GM19467 (cell line): ENCODE measurements at regions not wholly inside any gene's neighbourhood (a gene's known extent, or its start where the extent isn't known, plus 50 kb on each side); places are given as distances from the start of the nearest gene placed in this dataset.
"Not testable (repeated sequence)": the region's sequence is repeated elsewhere in the genome, so short reads cannot be mapped to it uniquely, and the experiment has no call there.

Experiments used
- ATAC-seq: cut with Tn5 transposase; IDR thresholded peaks from one replicate; pipeline ENCODE4 v1.9.1; 2021; ENCODE audit warnings: mild to moderate bottlenecking, moderate library complexity; ENCODE audit not compliant: unreplicated experiment

DNA sequence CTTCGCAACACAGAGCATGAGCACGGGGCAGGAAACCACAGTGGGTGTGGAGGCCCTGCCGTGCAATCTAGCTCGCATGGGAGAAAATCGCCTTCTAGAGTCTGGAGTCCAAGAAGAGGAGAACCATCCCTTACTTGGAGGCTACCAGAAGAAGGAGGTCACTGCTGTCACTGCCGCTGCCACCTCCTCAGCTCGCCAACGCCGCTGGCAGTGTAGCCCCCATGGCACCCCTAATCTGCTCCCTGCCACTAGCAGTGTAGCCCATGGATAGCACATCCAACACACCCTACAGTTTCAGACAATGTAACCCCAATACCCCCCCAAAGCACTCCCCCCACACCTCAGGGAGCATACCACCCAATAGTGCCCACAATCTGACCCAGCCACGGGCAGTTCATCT is 438.0 kb upstream of the ZNF337 start:
- no peak for ATAC-seq

DNA sequence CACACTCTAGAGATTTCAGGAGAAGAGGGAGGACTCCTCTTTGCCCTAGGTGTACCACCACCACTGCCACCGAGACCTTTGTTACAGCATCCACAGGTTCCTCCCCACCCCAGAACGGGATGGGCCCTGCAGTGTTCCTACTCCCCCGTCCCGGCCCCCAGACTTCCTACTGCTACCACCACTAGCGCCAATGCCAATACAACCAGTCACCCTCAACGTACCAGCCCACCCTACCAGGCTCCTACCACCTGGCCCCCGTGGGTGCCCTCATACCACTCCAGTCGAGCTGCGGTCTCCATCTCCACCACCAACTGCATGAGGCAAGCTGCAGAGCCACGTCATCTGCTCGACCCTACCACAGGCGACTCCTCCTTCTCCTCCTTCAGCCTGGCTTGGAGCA is 437.1 kb upstream of the ZNF337 start:
- ATAC-seq = not testable (repeated sequence)

DNA sequence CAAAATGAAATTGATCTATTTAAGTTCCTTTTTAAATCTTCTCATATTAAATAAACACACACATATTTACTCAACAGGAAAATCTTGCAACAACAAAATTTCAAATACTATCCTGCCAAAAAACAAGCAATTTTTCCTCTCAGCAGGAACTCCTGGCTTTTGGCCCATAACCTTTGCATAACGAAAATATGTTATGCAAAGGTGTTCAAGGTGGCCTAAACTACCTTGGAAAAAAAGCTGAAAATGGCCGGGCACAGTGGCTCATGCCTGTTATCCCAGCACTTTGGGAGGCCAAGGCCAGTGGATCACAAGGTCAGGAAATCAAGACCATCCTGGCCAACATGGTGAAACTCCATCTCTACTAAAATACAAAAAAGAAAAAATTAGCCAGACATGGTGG is 424.3 kb upstream of the ZNF337 start:
- not testable (repeated sequence) for ATAC-seq

DNA sequence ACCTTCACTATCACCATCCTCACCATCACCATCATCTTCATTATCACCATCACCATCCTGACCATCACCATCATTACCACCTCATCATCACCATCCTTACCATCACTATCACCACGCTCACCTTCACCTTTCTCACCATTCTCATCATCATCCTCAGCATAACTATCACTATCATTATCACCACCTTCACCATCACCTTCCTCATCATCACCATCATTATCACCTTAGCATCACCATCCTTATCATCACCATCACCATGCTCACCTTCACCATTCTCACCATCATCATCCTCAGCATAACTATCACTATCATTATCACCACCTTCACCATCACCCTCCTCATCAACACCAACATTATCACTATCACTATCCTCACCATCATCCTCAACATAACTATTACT is 397.8 kb upstream of the ZNF337 start:
- ATAC-seq = not testable (repeated sequence)

DNA sequence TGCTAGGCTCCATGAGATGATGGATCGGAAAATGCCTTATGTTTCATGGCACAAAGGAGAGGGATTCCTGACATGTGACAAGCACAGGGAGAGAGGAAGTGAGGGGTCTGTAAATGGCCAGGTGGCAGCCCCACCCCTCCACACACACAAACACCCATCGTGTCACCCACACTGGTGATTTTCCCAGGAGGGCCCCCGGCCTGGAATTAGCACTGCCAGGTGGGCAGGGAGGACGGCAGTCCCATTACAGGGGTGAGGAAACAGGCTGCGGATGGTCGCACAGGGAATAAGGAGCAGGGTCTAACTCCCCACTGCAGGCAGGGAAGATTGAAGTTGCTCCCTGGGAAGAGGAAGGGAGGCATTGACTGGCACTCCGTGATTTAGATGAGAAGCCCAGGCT is 395.3 kb upstream of the ZNF337 start:
- ATAC-seq = not testable (repeated sequence)

DNA sequence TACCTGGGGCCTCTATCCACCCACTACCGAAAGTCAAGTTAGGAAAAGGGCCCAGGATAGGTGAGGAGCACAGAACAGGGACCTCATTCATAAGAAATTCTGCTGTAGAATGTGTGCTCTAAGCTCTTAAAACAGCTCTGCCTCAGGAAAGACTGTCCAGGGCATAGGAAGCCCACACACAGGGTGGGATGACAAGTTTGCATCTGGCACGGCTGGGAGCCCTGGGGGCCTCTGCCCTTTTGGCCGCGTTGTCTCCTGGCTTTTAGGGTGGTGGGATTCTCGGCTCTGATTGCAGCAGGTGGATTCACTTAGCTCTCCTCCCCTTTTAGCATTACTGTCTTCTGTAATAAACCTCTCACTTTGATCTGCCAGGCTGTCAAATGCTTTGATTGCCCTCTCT is 389.5 kb upstream of the ZNF337 start:
- ATAC-seq = not testable (repeated sequence)

DNA sequence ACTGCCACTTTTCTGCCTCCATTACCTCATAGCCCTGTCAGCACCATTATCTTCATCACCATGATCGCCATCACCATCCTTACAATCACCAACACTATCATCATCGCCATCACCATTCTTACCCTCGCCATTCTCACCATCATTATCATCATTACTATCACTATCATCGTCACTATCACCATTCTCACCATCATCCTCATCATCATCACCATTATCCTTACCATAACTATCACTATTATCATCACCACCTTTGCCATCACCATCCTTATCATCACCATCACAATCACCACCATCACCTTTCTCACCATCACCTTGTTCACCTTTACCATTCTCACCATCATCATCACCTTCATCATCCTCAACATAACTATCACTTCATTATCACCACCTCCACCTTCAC is 377.3 kb upstream of the ZNF337 start:
- not testable (repeated sequence) for ATAC-seq

DNA sequence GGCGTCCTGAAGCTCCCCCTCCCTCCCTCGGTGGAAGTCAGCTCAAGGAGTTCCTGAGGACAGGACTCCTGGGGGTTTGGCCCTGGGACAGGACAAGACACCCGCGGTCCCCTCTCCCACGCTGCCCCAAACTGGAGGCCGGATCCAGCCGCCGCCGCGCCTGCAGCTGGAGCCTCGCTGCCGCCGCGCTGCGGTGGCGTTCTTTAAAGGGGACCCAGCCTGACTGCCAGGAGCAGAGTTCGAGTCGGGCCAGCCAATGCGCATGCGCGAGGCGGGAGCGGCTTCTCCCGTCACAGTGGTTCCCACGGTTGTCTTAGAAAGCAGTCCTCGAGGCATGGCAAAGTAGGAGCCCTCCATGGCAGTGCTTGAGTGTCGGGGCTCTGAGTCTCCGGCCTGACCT is 362.7 kb upstream of the ZNF337 start:
- ATAC-seq = not testable (repeated sequence)

DNA sequence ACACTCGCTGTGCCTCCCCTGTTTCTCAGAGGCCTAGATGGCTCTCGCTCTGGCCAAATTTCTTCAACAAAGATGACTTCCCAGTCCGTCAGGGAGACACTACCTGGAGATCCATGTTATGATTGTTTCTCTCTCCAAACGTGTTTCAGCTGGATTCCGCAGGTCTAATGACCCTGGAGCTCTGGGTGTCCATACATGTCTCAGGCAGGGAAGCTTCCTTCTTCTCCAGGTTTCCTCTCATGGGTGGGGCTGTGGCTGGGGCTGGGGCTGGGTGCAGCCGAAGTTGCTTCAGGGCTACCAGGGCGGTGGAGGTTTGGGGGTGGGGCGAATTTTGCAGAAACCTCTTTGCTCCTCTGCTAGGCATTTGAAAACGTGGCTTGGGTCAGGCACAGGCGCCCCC is 361.8 kb upstream of the ZNF337 start:
- ATAC-seq = not testable (repeated sequence)

DNA sequence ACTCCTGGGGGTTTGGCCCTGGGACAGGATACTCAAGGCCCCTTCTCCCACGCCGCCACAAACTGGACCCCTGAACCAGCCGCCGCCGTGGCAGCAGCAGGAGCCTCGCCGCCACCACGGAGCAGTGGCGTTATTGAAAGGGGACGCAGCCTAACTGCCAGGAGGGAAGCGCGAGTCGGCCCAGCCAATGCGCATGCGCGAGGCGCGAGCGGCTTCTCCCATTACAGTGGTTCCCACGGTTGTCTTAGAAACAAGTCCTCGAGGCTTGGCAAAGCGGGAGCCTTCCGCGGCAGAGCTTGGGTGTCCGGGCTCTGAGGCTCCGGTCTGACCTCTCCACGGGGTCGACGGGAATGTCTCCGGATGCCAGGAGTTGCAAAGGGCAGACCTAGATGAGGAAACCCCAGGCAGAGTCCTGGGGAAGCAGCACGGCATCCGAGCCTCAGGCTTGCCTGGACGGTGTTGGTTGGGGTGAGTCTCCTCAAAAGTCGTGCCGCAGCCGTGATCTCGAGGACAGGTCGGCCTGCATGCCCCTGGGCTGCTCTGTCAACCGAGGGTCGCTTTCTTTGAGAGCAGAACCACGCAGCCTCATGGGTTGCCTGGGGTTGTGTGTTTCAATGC is 360.6 kb upstream of the ZNF337 start:
- ATAC-seq = not testable (repeated sequence)

DNA sequence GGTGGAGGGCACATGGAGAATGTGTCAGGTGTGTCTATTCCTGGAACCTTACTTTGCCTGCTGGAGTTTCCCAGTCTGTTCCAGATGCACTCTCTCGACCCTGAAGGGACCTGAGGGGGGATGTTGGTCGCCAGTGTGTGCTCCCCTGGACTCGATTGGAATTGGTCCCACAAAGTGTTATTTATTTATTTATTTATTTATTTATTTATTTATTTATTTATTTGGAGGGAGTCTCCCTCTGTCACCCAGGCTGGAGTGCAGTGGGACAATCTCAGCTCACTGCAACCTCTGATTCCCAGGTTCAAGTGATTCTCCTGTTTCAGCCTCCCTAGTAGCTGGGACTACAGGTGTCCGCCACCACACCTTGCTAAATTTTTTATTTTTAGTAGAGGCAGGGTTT is 329.1 kb upstream of the ZNF337 start:
- ATAC-seq = not testable (repeated sequence)

DNA sequence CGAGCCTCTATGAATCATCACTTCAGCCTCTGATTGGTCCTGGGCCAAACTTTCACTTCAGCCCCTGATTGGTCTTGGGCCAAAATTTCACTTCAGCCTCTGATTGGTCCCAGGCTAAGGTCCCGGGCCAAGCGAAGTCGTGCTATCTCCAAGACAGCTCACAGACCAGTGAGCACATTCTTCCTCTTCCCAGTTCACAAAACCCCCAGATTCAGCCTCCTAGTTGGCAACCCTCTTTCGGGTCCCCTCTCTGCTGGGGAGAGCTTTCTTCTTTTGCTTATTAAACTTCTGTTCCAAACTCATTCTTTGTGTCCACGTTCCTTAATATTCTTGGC is 314.3 kb upstream of the ZNF337 start:
- not testable (repeated sequence) for ATAC-seq

DNA sequence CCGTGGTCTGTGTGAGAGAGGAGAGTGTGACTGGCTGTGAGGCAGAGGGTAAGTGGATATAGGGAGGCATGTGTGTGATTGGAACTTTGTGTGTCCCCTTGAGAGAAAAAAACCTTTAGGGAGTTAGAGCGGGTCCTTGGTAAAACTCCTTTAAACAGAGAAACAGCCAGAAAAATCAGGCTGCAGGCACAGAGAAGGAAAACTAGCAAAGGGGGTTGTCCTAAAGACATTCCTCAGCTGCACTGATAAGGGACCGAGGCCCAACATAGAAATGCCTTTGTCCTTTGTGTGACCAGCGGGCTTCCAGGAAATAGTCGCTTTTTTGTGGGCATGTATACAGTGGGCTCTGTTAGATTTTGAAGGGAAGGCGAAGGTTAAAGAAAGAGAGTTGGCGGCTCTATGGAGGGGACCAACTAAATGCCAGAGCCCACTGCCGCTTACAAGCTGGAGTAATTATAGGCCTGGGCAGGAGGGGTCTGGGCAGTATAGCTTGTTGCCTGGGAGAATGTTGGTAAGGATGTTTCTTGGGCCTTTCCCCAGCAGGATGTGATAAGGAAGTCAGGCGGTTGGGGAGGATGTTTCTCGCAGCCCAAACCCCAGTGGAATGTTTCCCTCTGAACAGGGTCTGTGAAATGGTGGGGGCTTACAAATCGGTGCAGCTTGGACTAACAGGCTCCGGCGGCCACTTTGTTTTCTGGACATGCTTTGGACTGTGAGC is 313.7 kb upstream of the ZNF337 start:
- ATAC-seq = not testable (repeated sequence)

DNA sequence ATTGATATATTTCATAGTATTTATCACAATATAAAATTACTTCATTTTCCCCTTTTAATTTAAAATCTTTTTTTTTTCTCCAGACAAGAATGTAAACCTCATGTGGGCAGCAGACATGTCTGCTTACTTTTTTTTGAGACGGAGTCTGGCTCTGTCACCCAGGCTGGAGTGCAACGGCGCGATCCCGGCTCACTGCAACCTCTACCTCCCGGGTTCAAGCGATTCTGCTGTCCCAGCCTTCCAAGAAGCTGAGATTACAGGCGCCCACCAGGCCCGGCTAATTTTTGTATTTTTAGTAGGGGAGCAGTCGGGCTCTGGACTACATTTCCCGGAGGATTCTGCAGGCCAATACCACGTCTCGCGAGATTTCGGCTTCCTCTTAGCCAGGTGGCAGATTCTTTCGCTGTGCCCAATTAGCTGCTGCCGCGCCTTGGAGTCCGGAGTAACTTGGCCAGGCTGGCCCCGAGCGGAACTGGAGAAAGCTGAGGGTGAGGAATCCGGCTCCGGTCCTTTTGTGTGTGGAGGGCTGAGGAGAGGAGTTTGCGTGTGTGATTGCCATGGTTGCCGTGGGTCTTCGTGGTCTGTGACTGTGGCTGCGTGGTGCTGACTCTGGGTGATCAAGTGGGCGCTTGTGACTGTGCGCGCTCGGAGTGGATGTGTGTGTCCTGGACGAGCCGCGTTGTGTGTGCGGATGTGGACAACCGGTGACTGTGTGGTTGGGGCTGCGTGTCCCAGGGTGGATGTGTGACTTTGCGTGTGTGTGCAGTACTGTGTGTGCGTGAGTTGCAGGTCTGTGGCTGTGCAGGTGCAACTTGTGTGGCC is 313.0 kb upstream of the ZNF337 start:
- ATAC-seq = not testable (repeated sequence)

DNA sequence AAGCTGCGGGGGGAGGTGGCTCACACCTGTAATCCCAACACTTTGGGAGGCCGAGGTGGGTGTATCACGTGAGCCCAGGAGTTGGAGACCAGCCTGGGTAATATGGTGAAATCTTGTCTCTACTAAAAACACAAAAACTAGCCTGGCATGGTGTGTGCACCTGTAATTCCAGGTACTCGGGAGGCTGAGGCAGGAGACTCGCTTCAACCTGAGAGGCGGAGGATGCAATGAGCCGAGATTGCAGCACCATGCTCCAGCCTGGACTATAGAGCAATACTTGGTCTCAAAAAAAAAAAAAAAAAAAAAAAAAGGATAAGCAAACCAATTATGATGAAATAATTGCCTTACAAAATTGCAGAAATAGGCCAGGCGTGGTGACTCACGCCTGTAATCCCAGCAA is 311.4 kb upstream of the ZNF337 start:
- not testable (repeated sequence) for ATAC-seq

DNA sequence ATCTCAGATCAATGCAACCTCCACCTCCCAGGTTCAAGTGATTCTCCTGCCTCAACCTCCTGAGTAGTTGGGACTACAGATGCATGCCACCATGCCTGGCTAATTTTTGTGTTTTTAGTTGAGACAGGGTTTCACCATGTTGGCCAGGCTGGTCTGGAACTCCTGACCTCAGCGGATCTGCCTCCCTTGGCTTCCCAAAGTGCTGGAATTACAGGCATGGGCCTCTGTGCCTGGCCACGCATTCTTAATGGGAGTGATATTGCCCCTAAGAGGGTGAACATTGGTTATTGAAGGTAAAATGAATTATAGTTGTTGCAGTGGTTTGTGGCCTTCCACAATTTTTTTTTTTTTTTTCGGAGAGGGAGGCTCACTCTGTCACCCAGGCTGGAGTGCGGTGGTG is 309.5 kb upstream of the ZNF337 start:
- ATAC-seq = not testable (repeated sequence)

DNA sequence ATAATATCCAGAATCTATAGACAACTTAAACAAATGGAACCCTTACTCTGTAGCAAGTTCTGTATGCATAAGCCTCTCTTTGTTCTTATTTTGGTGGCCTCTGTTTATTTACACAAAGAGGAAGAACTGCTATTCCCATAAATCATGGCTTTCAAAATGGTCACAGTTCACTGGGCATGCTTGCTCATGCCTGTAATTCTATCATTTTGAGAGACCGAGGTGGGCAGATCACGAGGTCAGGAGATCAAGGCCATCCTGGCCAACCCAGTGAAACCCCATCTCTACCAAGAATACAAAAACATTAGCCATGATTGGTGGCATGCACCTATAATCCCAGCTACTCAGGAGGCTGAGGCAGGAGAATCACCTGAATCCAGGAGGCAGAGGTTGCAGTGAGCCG is 307.3 kb upstream of the ZNF337 start:
- not testable (repeated sequence) for ATAC-seq

DNA sequence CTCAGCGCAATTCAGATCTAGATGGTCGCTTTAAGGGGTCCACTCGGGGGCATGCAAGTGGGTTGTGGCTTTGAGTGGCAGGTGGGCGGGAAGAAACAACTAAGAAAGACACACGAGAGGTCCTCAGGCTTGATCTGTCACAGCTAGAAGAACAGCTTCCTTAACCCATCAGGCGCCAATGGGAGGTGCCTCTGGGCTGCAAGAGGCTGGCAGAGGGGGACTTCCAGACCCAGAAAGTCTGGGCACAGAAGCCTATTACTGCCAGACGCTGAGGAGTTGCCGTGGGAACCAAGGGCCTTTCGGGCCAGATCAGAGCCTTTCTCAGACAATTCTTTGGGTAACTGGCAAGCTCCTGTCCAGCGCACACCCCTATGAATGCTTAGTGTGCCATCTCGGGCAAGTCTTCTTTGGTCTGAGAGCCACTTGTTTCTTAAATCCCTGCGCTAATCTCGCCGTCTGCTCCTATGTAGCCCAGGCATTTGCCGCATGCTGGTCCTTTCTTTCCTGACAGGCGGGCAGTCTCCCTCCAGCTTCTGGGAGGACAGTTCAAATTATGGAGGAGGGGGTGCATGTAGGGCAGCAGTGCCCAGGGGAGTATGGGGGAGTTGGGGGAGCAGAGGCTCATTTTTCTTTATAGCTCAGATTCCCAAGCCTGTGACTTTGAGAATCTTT is 300.9 kb upstream of the ZNF337 start:
- not testable (repeated sequence) for ATAC-seq

DNA sequence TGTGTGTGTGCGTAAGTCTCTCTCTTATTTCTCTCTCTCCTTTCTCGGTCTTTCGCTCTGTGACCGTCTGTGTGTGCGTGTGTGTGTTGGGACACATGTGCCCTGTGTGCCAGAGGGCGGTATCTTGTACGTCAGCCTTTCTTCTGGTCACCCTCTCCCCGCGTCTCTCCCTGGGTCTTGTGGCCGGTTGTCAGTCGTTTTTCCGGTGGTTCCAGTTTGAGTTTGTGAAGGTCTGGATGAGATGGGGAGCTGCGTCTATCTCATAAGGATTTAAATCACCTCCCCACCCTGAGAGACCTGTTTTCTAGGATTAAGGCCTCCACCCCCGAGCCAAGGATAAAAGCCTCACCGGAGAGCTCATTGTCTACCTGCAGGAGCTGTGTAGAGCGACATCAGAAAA is 295.5 kb upstream of the ZNF337 start:
- no peak for ATAC-seq

DNA sequence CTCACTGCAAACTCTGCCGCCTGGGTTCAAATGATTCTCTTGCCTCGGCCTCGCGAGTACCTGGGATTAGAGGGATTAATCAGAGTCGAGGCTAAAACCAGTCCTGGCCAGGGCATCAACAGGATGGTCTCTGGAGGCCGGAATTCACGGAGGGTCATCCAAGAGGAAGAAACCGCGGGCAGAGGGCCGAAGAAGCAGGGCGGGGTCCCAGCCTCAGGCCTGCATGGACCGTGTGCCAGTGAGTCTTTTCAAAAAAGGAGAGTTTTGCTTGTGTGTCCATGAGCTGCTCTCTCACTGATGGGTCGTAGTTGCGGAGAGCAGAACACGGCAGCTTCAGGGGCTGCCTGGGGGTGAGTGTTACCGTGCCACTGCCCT is 295.1 kb upstream of the ZNF337 start:
- no peak for ATAC-seq

DNA sequence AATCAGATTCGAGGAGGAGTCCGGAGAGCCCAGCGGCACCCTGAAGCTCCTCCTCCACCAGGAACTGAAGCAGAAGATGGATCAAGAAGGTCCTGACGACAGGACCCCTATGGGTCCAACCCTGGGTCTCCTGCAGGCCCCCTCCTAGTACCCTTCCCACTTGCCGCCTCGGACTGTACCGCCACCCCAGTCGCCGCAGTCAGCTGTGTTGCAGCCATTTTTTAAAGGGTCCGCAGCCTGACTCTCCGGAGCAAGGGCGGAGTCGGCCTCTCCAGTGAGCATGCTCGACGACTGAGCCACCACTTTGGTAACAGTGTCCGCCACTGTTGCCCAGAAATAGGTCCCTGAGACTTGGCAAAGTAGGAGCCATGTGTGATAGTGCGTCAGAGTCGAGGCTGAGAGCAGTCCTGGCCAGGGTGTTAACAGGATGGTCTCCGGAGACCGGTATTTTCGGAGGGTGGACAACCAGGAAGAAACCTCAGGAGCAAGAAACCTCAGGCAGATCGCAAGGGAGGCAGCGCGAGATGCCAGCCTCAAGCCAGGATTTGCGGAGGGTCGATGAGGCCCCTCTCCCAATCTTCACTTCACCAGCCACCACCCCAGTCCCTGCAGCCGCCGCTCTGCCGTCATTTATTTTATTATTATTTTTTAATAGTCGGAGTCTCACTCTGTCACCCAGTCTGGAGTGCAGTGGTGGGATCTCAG is 294.6 kb upstream of the ZNF337 start:
- ATAC-seq = no peak
